Gastrocnemius medialis (tissue), 4 donors: ENCODE measurements at regions not wholly inside any gene's neighbourhood (a gene's known extent, or its start where the extent isn't known, plus 50 kb on each side); places are given as distances from the start of the nearest gene placed in this dataset.

ENCODE experiments used
- CTCF ChIP-seq, 5 experiments: fragments of 450-650 bp in 3 of 5; fragments of 200-600 bp in 2 of 5; sonication (generic) in 2 of 5; IDR thresholded peaks in 4 of 5; conservative IDR thresholded peaks in 1 of 5; 1 replicate in 4 of 5; 2 replicates in 1 of 5; pipeline ENCODE4 v1.5.1; 2016 to 2019; ENCODE audit warnings: antibody characterized with exemption in 5 of 5, mild to moderate bottlenecking in 3 of 5, moderate library complexity in 3 of 5
- POLR2A ChIP-seq, 2 donors: fragments of 450-650 bp; IDR thresholded peaks; one replicate each; pipeline ENCODE4 v1.6.1; 2017; ENCODE audit warnings: antibody characterized with exemption in 2 of 2, mild to moderate bottlenecking in 2 of 2, moderate library complexity in 2 of 2

DNA sequence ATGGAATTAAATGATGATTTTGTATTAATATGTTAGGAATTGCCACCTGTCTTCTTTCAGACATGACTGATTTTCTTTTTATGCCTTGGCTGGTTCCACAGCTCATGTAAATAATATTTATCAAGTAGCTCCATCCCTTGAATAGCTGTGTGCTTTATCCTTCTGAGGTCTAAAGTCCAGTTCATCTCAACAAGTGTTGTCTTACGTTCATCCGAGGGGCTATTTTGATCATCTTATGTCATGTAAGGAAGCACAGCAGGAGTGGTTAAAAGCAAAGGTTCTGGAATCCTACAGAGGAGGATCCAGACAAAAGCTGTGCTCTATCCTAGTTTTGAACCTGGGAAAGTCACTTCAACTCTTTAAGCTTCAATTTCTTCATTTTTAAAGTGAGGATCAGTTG, 123.7 kb upstream of the ATP2B1 start:
- TF ChIP-seq CTCF (IDR thresholded peaks at IDR 0.05 in 4 of 5, conservative IDR thresholded peaks at IDR 0.05 in 1 of 5) (no peak), POLR2A (IDR thresholded peaks at IDR 0.05) (no peak)
